Epithelial cell of esophagus (primary cell): ENCODE measurements at regions not wholly inside any gene's neighbourhood (a gene's known extent, or its start where the extent isn't known, plus 50 kb on each side); places are given as distances from the start of the nearest gene placed in this dataset.
A peak's percentile ranks its signal among the peaks of the same experiment; 100 is the strongest.

ENCODE experiments used
- DNase-seq: peaks from one replicate; pipeline ENCODE4 v3.0.0; 2010; ENCODE audit warnings: low read depth
- H3K4me3 ChIP-seq: 2 replicates; pipeline ENCODE4 v1.5.1; 2011; ENCODE audit warnings: mild to moderate bottlenecking, low read length, control low read depth
- CTCF ChIP-seq: IDR thresholded peaks from 2 replicates; pipeline ENCODE4 v1.5.1; 2011; ENCODE audit warnings: low read depth, mild to moderate bottlenecking, low read length, control low read depth, inconsistent platforms; ENCODE audit not compliant: insufficient read depth; ENCODE audit errors: missing control alignments

GRCh38 chr12:93022603-93023340, 93.7 kb upstream of the EEA1 start:
- no peak overlapping the region for H3K4me3 ChIP-seq
- DNase-seq: no peak
- TF ChIP-seq CTCF: no peak

DNA sequence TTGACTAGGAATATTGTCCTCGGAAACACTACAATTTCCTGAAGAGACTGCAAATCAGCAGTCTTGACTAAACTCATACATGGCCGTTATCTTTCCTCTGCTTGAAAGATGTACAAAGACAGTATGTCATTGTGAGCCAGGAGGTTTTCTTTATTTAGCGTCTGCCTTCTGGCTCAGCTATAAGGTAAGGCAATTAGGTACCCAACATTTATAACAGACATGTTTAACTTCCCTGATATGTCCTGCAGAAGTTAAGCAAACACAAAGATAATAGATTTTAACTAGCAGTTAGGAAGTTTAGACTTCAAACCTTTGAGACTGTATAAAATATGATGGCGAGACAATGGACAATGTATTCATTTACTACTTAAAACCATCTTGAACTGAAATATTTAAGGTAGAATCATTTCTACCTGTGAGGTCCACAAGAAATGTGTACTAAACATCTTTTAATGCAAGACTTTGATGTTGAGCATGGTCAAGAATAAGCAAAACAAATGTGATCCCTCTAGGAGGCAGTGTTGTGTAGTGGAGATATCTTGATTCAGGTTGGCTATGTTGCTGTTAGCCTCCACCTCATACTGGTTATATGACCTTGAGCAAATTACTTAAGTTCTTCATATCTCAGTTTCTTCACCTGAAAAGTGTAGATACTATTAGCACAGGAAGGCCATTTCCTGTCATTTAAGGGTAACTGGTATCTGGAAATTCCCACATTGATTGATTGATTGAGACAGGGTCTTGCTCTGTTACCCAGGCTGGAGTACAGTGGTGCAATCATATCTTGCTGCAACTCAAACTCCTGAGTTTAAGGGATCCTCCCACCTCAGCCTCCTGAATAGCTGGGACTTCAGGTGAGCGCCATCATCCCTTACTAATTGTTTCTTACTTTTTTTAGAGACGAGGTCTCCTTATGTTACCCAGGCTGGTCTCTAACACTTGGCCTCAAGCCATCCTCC, 96.3 kb upstream of the EEA1 start:
- TF ChIP-seq CTCF: peak; percentile 63
- DNase-seq: peak; percentile 78

GRCh38 chr12:93027041-93027440, 97.9 kb upstream of the EEA1 start:
- no peak for DNase-seq
- TF ChIP-seq CTCF: no peak
- no peak overlapping the region for H3K4me3 ChIP-seq

More for the DNA sequence above, 96.3 kb upstream of the EEA1 start:
- H3K4me3 ChIP-seq: no peak overlapping the region

DNA sequence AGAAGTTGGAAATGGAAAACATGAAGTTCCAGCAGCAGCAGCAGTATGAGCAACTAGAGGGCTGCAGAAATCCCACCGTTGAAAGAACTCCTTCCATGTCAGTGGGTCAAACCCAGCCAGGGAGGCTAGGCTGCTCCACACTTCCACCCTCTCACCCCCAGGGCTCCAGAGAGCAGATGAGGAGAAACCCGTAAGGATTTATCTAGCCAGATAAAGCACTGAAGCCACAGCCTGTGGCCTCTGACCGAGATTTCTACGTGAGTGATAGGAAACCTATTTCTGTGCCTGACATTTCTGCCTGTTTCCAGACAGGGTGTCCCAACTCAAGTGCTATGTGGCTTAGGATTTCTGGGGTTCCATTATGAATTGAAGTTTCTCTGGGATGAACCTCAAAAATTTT, 100.0 kb upstream of the EEA1 start:
- DNase-seq: no peak
- H3K4me3 ChIP-seq: no peak overlapping the region
- TF ChIP-seq CTCF: no peak

DNA sequence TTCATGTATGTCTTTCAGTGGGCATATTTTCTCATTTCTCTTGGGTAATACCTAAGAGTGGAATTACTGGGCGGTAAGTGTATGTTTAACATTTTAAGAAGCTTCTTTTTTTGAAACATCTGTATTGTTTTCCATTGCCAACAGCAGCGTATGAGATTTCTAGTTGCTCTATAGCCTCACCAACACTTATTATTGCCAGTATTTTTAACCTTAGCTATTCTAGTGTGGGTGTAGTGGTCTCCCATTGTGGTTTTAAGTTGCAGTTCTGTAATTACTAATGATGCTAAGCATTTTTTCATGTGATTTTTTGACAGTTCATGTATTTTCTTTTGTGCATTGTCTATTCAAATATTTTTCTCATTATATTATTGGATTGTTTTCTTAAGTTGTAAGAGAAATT, 101.9 kb upstream of the EEA1 start:
- no peak for TF ChIP-seq CTCF
- H3K4me3 ChIP-seq: no peak overlapping the region
- DNase-seq: no peak

DNA sequence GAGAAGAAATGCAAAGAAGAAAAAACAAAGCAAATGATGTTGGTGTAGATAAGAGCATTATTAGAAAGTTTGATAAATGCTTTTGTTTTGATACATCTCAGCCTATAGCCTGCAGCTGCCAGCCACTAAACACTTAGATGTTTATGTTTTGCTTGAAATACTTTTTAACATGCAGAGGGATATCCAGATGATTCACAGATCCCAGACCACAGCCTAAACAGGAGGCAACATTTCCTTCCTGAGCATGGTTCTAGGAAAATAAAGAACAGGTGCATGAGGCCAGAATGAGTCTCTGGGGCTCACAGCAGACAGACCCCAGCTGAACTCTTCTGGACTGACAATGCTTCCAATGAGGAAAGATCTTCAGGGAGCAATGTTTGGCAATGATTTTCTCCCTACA, 103.7 kb upstream of the EEA1 start:
- TF ChIP-seq CTCF: no peak
- DNase-seq: no peak
- no peak overlapping the region for H3K4me3 ChIP-seq

DNA sequence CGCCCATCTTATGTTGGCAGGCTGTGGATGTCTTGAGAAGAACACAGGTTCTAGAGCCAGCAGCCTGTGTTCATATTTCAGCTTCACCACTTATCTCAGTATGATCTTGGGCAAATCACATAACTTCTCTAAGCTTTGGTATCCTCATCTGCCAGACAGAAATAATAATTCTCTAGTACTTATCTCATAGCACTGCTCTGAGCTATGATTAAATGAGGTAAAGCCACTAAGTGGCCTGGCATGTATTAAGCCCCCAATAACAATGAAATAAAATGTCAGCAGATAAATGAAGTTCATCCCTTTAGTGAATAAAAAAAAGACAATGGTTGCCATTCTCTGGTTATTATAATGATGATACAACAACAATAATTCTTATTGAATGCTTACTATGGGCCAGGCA, 104.9 kb upstream of the EEA1 start:
- DNase-seq: no peak
- no peak overlapping the region for H3K4me3 ChIP-seq
- TF ChIP-seq CTCF: no peak
